ENCODE measurements at regions not wholly inside any gene's neighbourhood (a gene's known extent, or its start where the extent isn't known, plus 50 kb on each side); places are given as distances from the start of the nearest gene placed in this dataset.
"Not testable (repeated sequence)": the region's sequence is repeated elsewhere in the genome, so short reads cannot be mapped to it uniquely, and the experiment has no call there.

GRCh38 chr12:124645530-124646244 is 78.3 kb upstream of the NCOR2 start:
- no peak for DNase-seq (ENCODE audit: low spot score)
- TF ChIP-seq, protein P1, sequence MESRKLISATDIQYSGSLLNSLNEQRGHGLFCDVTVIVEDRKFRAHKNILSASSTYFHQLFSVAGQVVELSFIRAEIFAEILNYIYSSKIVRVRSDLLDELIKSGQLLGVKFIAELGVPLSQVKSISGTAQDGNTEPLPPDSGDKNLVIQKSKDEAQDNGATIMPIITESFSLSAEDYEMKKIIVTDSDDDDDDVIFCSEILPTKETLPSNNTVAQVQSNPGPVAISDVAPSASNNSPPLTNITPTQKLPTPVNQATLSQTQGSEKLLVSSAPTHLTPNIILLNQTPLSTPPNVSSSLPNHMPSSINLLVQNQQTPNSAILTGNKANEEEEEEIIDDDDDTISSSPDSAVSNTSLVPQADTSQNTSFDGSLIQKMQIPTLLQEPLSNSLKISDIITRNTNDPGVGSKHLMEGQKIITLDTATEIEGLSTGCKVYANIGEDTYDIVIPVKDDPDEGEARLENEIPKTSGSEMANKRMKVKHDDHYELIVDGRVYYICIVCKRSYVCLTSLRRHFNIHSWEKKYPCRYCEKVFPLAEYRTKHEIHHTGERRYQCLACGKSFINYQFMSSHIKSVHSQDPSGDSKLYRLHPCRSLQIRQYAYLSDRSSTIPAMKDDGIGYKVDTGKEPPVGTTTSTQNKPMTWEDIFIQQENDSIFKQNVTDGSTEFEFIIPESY (IDR thresholded peaks at IDR 0.05): no peak
- no peak for TF ChIP-seq GABPA (IDR thresholded peaks at IDR 0.05 in 1 of 2, conservative IDR thresholded peaks at IDR 0.05 in 1 of 2)
- TF ChIP-seq RXRA (IDR thresholded peaks at IDR 0.05): no peak
- no peak for TF ChIP-seq FOXA1 (IDR thresholded peaks at IDR 0.05)
- TF ChIP-seq, protein P2, sequence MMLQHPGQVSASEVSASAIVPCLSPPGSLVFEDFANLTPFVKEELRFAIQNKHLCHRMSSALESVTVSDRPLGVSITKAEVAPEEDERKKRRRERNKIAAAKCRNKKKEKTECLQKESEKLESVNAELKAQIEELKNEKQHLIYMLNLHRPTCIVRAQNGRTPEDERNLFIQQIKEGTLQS (IDR thresholded peaks at IDR 0.05): no peak
- no peak for TF ChIP-seq RAD21 (IDR thresholded peaks at IDR 0.05)
- no peak for TF ChIP-seq NR2F2 (IDR thresholded peaks at IDR 0.05)
- no peak for TF ChIP-seq HNF4A (conservative IDR thresholded peaks at IDR 0.05)
- no peak for TF ChIP-seq JUND (IDR thresholded peaks at IDR 0.05)
- no peak for TF ChIP-seq TAF1 (conservative IDR thresholded peaks at IDR 0.05)
- TF ChIP-seq, protein P3, sequence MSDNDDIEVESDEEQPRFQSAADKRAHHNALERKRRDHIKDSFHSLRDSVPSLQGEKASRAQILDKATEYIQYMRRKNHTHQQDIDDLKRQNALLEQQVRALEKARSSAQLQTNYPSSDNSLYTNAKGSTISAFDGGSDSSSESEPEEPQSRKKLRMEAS (IDR thresholded peaks at IDR 0.05): no peak
- no peak for TF ChIP-seq REST (IDR thresholded peaks at IDR 0.05)
- TF ChIP-seq EGR1 (IDR thresholded peaks at IDR 0.05; ENCODE audit: low read depth in 2 of 2): no peak
- 77% methylated on average over 18 of the region's 18 CpGs for WGBS
- peaks cover 0 to 8% (median 0%) of the 10 kb centered on the region in 4 donors for H3K9me3 ChIP-seq (ENCODE audit: control insufficient read depth in 4 of 4, low read length in 3 of 4)
- no peak overlapping the region for H3K4me3 ChIP-seq (ENCODE audit: low read depth in 1 of 3, low read length in 3 of 3)
- H3K4me1 ChIP-seq (ENCODE audit: control insufficient read depth in 4 of 4, insufficient read depth in 4 of 4, low read length in 3 of 4): peaks cover 0 to 8% (median 1%) of the 10 kb centered on the region in 4 donors
- no peaks in the 10 kb centered on the region for H3K27me3 ChIP-seq (ENCODE audit: control insufficient read depth in 4 of 4, insufficient read depth in 4 of 4, low read length in 3 of 4)
- no peak overlapping the region for H3K27ac ChIP-seq (ENCODE audit: low read depth in 1 of 2, low read length in 2 of 2)
- no peaks in the 10 kb centered on the region for H3K36me3 ChIP-seq (ENCODE audit: control insufficient read depth in 4 of 4, insufficient read depth in 3 of 4, low read depth in 1 of 4, low read length in 3 of 4)
- H3K9ac ChIP-seq (ENCODE audit: low read depth in 1 of 2, low read length in 2 of 2): no peak overlapping the region

DNA sequence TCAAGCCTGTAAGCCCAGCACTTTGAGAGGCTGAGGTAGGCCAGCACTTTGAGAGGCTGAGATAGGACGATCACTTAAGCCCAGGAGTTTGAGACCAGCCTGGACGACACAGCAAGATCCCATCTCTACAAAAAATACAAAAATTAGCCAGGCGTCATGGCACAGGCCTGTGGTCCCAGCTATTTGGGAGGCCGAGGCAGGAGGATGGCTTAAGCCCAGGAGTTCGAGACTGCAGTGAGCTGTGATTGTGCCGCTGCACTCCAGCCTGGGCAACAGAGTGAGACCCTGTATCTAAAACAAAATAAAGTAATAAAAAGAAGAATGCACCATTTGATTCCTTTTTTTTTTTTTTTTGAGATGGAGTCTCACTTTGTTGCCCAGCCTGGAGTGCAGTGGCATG is 76.4 kb upstream of the NCOR2 start:
- H3K27me3 ChIP-seq (ENCODE audit: control insufficient read depth in 4 of 4, insufficient read depth in 4 of 4, low read length in 3 of 4); H3K4me1 ChIP-seq (ENCODE audit: control insufficient read depth in 4 of 4, insufficient read depth in 4 of 4, low read length in 3 of 4); DNase-seq (ENCODE audit: low spot score); H3K36me3 ChIP-seq (ENCODE audit: control insufficient read depth in 4 of 4, insufficient read depth in 3 of 4, low read depth in 1 of 4, low read length in 3 of 4); H3K4me3 ChIP-seq (ENCODE audit: low read depth in 1 of 3, low read length in 3 of 3); H3K9ac ChIP-seq (ENCODE audit: low read depth in 1 of 2, low read length in 2 of 2); H3K27ac ChIP-seq (ENCODE audit: low read depth in 1 of 2, low read length in 2 of 2); H3K9me3 ChIP-seq (ENCODE audit: control insufficient read depth in 4 of 4, low read length in 3 of 4): not testable (repeated sequence)
- WGBS: 97% methylated on average over 6 of the region's 6 CpGs

Measured in liver (tissue), 7 donors.